ENCODE measurements at regions not wholly inside any gene's neighbourhood (a gene's known extent, or its start where the extent isn't known, plus 50 kb on each side); places are given as distances from the start of the nearest gene placed in this dataset.

- no peak overlapping the region for H3K27ac ChIP-seq (ENCODE audit: low read depth, low read length, poor library complexity, severe bottlenecking)
- intact Hi-C loops (cut with micrococcal nuclease; ENCODE audit: unreplicated experiment): no loop called here
- H3K9me3 ChIP-seq (ENCODE audit: low read length): peaks cover 4% of the 10 kb centered on the region; the same call in 1 of the 2 replicates
- BruUV-seq (replicated peaks): no TSS peak
- H3K4me1 ChIP-seq (ENCODE audit: insufficient read depth, low read length, poor library complexity, severe bottlenecking): no peaks in the 10 kb centered on the region
- no peak for DNase-seq (ENCODE audit: low spot score)
- no peaks in the 10 kb centered on the region for H3K9me2 ChIP-seq (ENCODE audit: insufficient read depth, low read length)
- H2AFZ ChIP-seq (ENCODE audit: low read length): no peak overlapping the region
- no peaks in the 10 kb centered on the region for H4K20me1 ChIP-seq (ENCODE audit: insufficient read depth, low read length)
- H3K4me3 ChIP-seq (ENCODE audit: low read depth, low read length, poor library complexity, severe bottlenecking): no peak overlapping the region
- H3K36me3 ChIP-seq (ENCODE audit: insufficient read depth, low read length): no peaks in the 10 kb centered on the region
- H3K79me2 ChIP-seq (ENCODE audit: insufficient read depth, low read depth, low read length): no peaks in the 10 kb centered on the region
- ChIA-PET POLR2A (no interaction called here), CTCF (ENCODE audit: unreplicated experiment) (no interaction called here)
- TF ChIP-seq, protein P1, sequence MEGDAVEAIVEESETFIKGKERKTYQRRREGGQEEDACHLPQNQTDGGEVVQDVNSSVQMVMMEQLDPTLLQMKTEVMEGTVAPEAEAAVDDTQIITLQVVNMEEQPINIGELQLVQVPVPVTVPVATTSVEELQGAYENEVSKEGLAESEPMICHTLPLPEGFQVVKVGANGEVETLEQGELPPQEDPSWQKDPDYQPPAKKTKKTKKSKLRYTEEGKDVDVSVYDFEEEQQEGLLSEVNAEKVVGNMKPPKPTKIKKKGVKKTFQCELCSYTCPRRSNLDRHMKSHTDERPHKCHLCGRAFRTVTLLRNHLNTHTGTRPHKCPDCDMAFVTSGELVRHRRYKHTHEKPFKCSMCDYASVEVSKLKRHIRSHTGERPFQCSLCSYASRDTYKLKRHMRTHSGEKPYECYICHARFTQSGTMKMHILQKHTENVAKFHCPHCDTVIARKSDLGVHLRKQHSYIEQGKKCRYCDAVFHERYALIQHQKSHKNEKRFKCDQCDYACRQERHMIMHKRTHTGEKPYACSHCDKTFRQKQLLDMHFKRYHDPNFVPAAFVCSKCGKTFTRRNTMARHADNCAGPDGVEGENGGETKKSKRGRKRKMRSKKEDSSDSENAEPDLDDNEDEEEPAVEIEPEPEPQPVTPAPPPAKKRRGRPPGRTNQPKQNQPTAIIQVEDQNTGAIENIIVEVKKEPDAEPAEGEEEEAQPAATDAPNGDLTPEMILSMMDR (conservative IDR thresholded peaks at IDR 0.05; ENCODE audit: low read length): no peak
- no peak for TF ChIP-seq EZH2phosphoT487 (IDR thresholded peaks at IDR 0.05; ENCODE audit: borderline replicate concordance, low read depth, low read length)
- no peak overlapping the region for H3K4me2 ChIP-seq (ENCODE audit: low read length)
Observed at GRCh38 chr6:149130090-149130489, 187.4 kb upstream of the TAB2 start.

DNA sequence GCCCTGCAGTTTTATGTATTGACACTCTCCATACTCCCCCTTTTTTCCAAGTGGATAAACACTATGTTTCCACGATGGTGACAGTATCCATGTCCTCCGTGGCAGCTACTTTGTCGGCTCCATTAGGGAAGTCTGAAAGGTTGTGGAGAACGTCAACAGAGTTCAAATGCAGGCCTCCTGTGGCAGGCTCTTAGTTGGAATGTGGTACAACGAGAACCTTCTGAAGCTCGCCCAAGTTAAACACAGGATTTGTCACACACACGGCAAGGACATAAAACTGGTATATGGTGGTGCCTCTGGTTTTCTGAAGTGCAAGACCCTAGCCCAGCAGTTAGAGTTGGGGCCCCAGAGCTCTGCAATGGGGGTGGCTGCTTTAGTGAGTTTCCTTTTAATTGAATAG lies 187.0 kb upstream of the TAB2 start:
- no peak overlapping the region for H3K4me2 ChIP-seq (ENCODE audit: low read length)
- ChIA-PET CTCF (ENCODE audit: unreplicated experiment) (no interaction called here), POLR2A (no interaction called here)
- TF ChIP-seq EZH2phosphoT487 (IDR thresholded peaks at IDR 0.05; ENCODE audit: borderline replicate concordance, low read depth, low read length): no peak
- TF ChIP-seq, protein P1 (conservative IDR thresholded peaks at IDR 0.05; ENCODE audit: low read length): no peak
- H3K4me1 ChIP-seq (ENCODE audit: insufficient read depth, low read length, poor library complexity, severe bottlenecking): no peaks in the 10 kb centered on the region
- no peak overlapping the region for H3K27ac ChIP-seq (ENCODE audit: low read depth, low read length, poor library complexity, severe bottlenecking)
- intact Hi-C loops (cut with micrococcal nuclease; ENCODE audit: unreplicated experiment): no loop called here
- no TSS peak for BruUV-seq (replicated peaks)
- DNase-seq (ENCODE audit: low spot score): no peak
- H3K4me3 ChIP-seq (ENCODE audit: low read depth, low read length, poor library complexity, severe bottlenecking): no peak overlapping the region
- H3K9me2 ChIP-seq (ENCODE audit: insufficient read depth, low read length): no peaks in the 10 kb centered on the region
- no peak overlapping the region for H2AFZ ChIP-seq (ENCODE audit: low read length)
- no peaks in the 10 kb centered on the region for H3K36me3 ChIP-seq (ENCODE audit: insufficient read depth, low read length)
- H3K9me3 ChIP-seq (ENCODE audit: low read length): 0 out of 2 replicates have a peak, but pooled peaks cover under 1% of the 10 kb centered on the region
- H3K79me2 ChIP-seq (ENCODE audit: insufficient read depth, low read depth, low read length): no peaks in the 10 kb centered on the region
- H4K20me1 ChIP-seq (ENCODE audit: insufficient read depth, low read length): no peaks in the 10 kb centered on the region

DNA sequence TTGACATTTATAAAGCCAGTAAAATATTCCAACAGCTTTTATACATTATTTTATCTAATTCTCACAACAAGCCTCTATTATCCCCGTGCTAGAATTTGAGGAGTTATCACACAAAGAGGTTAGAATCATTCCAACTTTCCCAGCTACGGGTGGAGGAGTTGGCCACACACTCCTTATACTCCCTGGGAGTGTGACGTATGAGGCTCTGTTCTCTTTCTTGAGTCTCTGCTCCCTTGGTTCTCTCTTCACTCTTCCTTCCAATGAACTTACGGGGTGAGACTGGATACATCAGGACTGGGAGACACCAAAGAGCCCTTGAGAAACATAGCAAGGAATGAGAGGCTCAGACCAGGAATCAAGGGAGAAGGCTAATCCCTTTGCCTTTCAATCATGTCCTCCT lies 185.6 kb upstream of the TAB2 start:
- DNase-seq (ENCODE audit: low spot score): no peak
- no peaks in the 10 kb centered on the region for H4K20me1 ChIP-seq (ENCODE audit: insufficient read depth, low read length)
- ChIA-PET CTCF (ENCODE audit: unreplicated experiment) (interaction anchor here (0.7 kb wide), 1 partner anchor 300 kb away, joined by 4 read pairs; no protein-coding TSS in a partner anchor), POLR2A (interaction anchor here (0.6 to 1.2 kb wide), 5 partner anchors 12 to 593 kb away, joined by 3 to 4 read pairs (median 3); no protein-coding TSS in a partner anchor)
- TF ChIP-seq, protein P1 (conservative IDR thresholded peaks at IDR 0.05; ENCODE audit: low read length): no peak
- TF ChIP-seq EZH2phosphoT487 (IDR thresholded peaks at IDR 0.05; ENCODE audit: borderline replicate concordance, low read depth, low read length): no peak
- H3K4me2 ChIP-seq (ENCODE audit: low read length): no peak overlapping the region
- H3K4me3 ChIP-seq (ENCODE audit: low read depth, low read length, poor library complexity, severe bottlenecking): no peak overlapping the region
- H3K79me2 ChIP-seq (ENCODE audit: insufficient read depth, low read depth, low read length): no peaks in the 10 kb centered on the region
- intact Hi-C loops (cut with micrococcal nuclease; ENCODE audit: unreplicated experiment): no loop called here
- no peak overlapping the region for H3K27ac ChIP-seq (ENCODE audit: low read depth, low read length, poor library complexity, severe bottlenecking)
- H3K9me2 ChIP-seq (ENCODE audit: insufficient read depth, low read length): no peaks in the 10 kb centered on the region
- no peaks in the 10 kb centered on the region for H3K9me3 ChIP-seq (ENCODE audit: low read length)
- no peaks in the 10 kb centered on the region for H3K36me3 ChIP-seq (ENCODE audit: insufficient read depth, low read length)
- H2AFZ ChIP-seq (ENCODE audit: low read length): no peak overlapping the region
- BruUV-seq (replicated peaks): no TSS peak
- no peaks in the 10 kb centered on the region for H3K4me1 ChIP-seq (ENCODE audit: insufficient read depth, low read length, poor library complexity, severe bottlenecking)

Measured in OCI-LY7 (cell line).